ENCODE measurements at regions not wholly inside any gene's neighbourhood (a gene's known extent, or its start where the extent isn't known, plus 50 kb on each side); places are given as distances from the start of the nearest gene placed in this dataset.

- TF ChIP-seq CTCF (IDR thresholded peaks at IDR 0.05; ENCODE audit: insufficient read depth, low read length, poor library complexity, severe bottlenecking): no peak
- H3K27me3 ChIP-seq (ENCODE audit: control insufficient read depth, insufficient read depth, low read length): no peaks in the 10 kb centered on the region
- H3K36me3 ChIP-seq (ENCODE audit: control insufficient read depth, insufficient read depth, low read length): no peaks in the 10 kb centered on the region
- DNase-seq (ENCODE audit: low read depth): no peak
- no peak overlapping the region for H3K4me3 ChIP-seq (ENCODE audit: low read depth, low read length)
Observed at GRCh38 chr14:84131924-84132323, 1398.0 kb upstream of the FLRT2 start.

GRCh38 chr14:84144166-84144565 is 1385.8 kb upstream of the FLRT2 start:
- no peak for TF ChIP-seq CTCF (IDR thresholded peaks at IDR 0.05; ENCODE audit: insufficient read depth, low read length, poor library complexity, severe bottlenecking)
- DNase-seq (ENCODE audit: low read depth): no peak
- no peaks in the 10 kb centered on the region for H3K36me3 ChIP-seq (ENCODE audit: control insufficient read depth, insufficient read depth, low read length)
- no peaks in the 10 kb centered on the region for H3K27me3 ChIP-seq (ENCODE audit: control insufficient read depth, insufficient read depth, low read length)
- H3K4me3 ChIP-seq (ENCODE audit: low read depth, low read length): no peak overlapping the region

- Histone ChIP-seq H3K4me3 (ENCODE audit: low read depth, low read length) (no peak overlapping the region), H3K27me3 (ENCODE audit: control insufficient read depth, insufficient read depth, low read length) (no peaks in the 10 kb centered on the region), H3K36me3 (ENCODE audit: control insufficient read depth, insufficient read depth, low read length) (no peaks in the 10 kb centered on the region)
- no peak for TF ChIP-seq CTCF (IDR thresholded peaks at IDR 0.05; ENCODE audit: insufficient read depth, low read length, poor library complexity, severe bottlenecking)
- DNase-seq (ENCODE audit: low read depth): no peak
Observed at GRCh38 chr14:84152452-84152851, 1377.5 kb upstream of the FLRT2 start.

GRCh38 chr14:84162633-84163032 is 1367.3 kb upstream of the FLRT2 start:
- TF ChIP-seq CTCF (IDR thresholded peaks at IDR 0.05; ENCODE audit: insufficient read depth, low read length, poor library complexity, severe bottlenecking): no peak
- no peak overlapping the region for H3K4me3 ChIP-seq (ENCODE audit: low read depth, low read length)
- DNase-seq (ENCODE audit: low read depth): no peak
- no peaks in the 10 kb centered on the region for H3K27me3 ChIP-seq (ENCODE audit: control insufficient read depth, insufficient read depth, low read length)
- H3K36me3 ChIP-seq (ENCODE audit: control insufficient read depth, insufficient read depth, low read length): no peaks in the 10 kb centered on the region

GRCh38 chr14:84167026-84167425 is 1362.9 kb upstream of the FLRT2 start:
- no peaks in the 10 kb centered on the region for H3K27me3 ChIP-seq (ENCODE audit: control insufficient read depth, insufficient read depth, low read length)
- no peak overlapping the region for H3K4me3 ChIP-seq (ENCODE audit: low read depth, low read length)
- no peaks in the 10 kb centered on the region for H3K36me3 ChIP-seq (ENCODE audit: control insufficient read depth, insufficient read depth, low read length)
- TF ChIP-seq CTCF (IDR thresholded peaks at IDR 0.05; ENCODE audit: insufficient read depth, low read length, poor library complexity, severe bottlenecking): no peak
- no peak for DNase-seq (ENCODE audit: low read depth)

- no peak for TF ChIP-seq CTCF (IDR thresholded peaks at IDR 0.05; ENCODE audit: insufficient read depth, low read length, poor library complexity, severe bottlenecking)
- Histone ChIP-seq H3K36me3 (ENCODE audit: control insufficient read depth, insufficient read depth, low read length) (no peaks in the 10 kb centered on the region), H3K4me3 (ENCODE audit: low read depth, low read length) (no peak overlapping the region), H3K27me3 (ENCODE audit: control insufficient read depth, insufficient read depth, low read length) (no peaks in the 10 kb centered on the region)
- DNase-seq (ENCODE audit: low read depth): no peak
Observed at GRCh38 chr14:84180336-84180735, 1349.6 kb upstream of the FLRT2 start.

Data from kidney epithelial cell (primary cell).